ENCODE measurements at regions not wholly inside any gene's neighbourhood (a gene's known extent, or its start where the extent isn't known, plus 50 kb on each side); places are given as distances from the start of the nearest gene placed in this dataset.

DNA sequence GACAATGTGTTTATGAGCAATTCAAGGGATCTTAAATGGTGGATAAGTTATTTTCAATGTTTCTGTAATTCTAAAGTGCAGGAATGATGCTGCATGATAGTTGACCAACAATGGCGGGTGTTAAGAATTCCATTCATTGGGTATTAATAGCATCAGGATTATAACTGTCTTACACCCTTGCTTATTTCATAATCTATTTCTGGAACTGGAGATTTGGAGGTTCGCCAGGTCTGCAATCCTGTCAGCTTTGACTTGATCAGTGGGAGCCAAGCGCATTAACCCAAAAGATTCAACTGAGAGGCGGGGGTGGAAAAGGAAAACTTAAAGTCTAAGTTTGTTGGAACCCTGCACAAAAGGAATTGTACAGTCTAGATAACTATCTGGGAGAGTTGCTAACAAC lies 114.9 kb upstream of the ZEB1 start:
- intact Hi-C loops (cut with DNase I): no loop called here
- H3K27ac ChIP-seq: no peak overlapping the region
- TF ChIP-seq, protein P1, sequence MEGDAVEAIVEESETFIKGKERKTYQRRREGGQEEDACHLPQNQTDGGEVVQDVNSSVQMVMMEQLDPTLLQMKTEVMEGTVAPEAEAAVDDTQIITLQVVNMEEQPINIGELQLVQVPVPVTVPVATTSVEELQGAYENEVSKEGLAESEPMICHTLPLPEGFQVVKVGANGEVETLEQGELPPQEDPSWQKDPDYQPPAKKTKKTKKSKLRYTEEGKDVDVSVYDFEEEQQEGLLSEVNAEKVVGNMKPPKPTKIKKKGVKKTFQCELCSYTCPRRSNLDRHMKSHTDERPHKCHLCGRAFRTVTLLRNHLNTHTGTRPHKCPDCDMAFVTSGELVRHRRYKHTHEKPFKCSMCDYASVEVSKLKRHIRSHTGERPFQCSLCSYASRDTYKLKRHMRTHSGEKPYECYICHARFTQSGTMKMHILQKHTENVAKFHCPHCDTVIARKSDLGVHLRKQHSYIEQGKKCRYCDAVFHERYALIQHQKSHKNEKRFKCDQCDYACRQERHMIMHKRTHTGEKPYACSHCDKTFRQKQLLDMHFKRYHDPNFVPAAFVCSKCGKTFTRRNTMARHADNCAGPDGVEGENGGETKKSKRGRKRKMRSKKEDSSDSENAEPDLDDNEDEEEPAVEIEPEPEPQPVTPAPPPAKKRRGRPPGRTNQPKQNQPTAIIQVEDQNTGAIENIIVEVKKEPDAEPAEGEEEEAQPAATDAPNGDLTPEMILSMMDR (IDR thresholded peaks at IDR 0.05): no peak
- no peak for TF ChIP-seq POLR2A (IDR thresholded peaks at IDR 0.05)
- 64 to 74% (median 68%) methylated on average over 4 of the region's 4 CpGs for WGBS, 4 donors
- no peaks in the 10 kb centered on the region for H3K27me3 ChIP-seq
- no peaks in the 10 kb centered on the region for H3K9me3 ChIP-seq (replicated peaks in 1 of 3)
- DNase-seq: peak in 4 of 7 donors; percentile 20 to 54 (median 25)
- no peak overlapping the region for H3K4me3 ChIP-seq
- no peaks in the 10 kb centered on the region for H3K36me3 ChIP-seq (replicated peaks in 1 of 2)
- H3K4me1 ChIP-seq (replicated peaks in 1 of 2): no peaks in the 10 kb centered on the region

DNA sequence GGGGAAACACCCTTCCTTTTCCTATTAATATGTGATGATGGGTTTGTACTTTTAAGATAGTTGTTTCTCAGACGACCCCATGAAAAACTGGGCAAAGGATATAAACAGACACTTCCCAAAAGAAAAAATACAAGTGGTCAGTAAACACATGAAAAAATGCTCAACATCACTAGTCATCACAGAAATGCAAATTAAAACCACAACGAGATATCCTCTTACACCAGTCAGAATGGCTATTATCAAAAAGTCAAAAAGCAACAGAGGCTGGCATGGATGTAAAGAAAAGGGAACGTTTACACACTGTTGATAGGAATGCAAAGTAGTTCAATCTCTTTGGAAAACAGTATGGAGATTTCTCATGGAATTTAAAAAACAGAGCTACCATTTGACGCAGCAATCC lies 111.4 kb upstream of the ZEB1 start:
- intact Hi-C loops (cut with DNase I): no loop called here
- H3K27me3 ChIP-seq: no peaks in the 10 kb centered on the region
- H3K4me1 ChIP-seq (replicated peaks in 1 of 2): no peaks in the 10 kb centered on the region
- no peaks in the 10 kb centered on the region for H3K9me3 ChIP-seq (replicated peaks in 1 of 3)
- no peak for TF ChIP-seq POLR2A (IDR thresholded peaks at IDR 0.05)
- TF ChIP-seq, protein P1 (IDR thresholded peaks at IDR 0.05): no peak
- DNase-seq: no peak
- no peak overlapping the region for H3K4me3 ChIP-seq
- H3K27ac ChIP-seq: no peak overlapping the region
- 47 to 51% (median 50%) methylated on average over 4 of the region's 4 CpGs for WGBS, 4 donors
- H3K36me3 ChIP-seq (replicated peaks in 1 of 2): no peaks in the 10 kb centered on the region

DNA sequence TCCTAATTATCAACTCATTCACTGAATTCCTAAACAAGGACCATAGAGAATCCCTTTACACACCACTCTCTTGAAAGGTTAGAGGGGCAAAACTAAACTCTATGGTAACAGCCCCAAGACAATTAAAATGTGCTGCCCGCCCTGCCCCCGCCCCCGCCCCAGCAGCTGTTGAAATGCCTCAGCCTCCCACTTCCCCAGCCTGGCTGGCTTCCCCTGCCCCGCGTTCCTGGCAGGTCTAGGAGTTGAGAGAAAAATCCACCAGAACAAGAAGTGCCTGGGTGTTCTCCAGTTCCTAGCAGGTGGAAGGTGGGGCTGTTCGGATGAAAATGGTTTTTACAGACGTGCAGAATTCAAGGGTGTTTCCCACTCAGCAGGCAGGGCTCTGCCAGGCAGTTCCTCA lies 109.5 kb upstream of the ZEB1 start:
- TF ChIP-seq, protein P1 (IDR thresholded peaks at IDR 0.05): no peak
- no peak for TF ChIP-seq POLR2A (IDR thresholded peaks at IDR 0.05)
- no peaks in the 10 kb centered on the region for H3K27me3 ChIP-seq
- intact Hi-C loops (cut with DNase I): no loop called here
- no peaks in the 10 kb centered on the region for H3K36me3 ChIP-seq (replicated peaks in 1 of 2)
- DNase-seq: no peak
- no peak overlapping the region for H3K27ac ChIP-seq
- WGBS, 4 donors: 59 to 81% (median 66%) methylated on average over 4 to 7 of the region's 7 CpGs
- H3K4me3 ChIP-seq: no peak overlapping the region
- H3K4me1 ChIP-seq (replicated peaks in 1 of 2): no peaks in the 10 kb centered on the region
- no peaks in the 10 kb centered on the region for H3K9me3 ChIP-seq (replicated peaks in 1 of 3)

DNA sequence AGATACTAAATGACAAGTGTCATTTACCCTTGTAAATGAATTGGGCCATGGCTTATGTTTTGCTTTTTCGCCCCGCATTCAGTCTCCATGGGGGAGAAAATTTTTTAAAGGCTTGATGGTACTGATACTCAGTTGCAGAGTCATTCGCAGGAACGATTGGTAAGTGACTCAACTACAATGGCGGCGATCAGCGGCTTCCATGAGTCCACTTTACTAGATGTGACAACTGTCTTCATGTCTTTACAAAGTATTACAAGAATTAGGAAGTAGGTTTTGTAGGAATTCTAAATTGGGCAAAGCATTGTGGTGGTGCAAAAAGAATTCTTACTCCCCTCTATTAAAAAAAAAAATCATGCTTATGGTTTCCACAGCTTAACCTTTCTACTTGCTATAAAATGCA lies 108.8 kb upstream of the ZEB1 start:
- no peak overlapping the region for H3K4me3 ChIP-seq
- no peaks in the 10 kb centered on the region for H3K27me3 ChIP-seq
- TF ChIP-seq POLR2A (IDR thresholded peaks at IDR 0.05): no peak
- TF ChIP-seq, protein P1 (IDR thresholded peaks at IDR 0.05): no peak
- 93 to 97% (median 95%) methylated on average over 7 of the region's 7 CpGs for WGBS, 4 donors
- H3K4me1 ChIP-seq (replicated peaks in 1 of 2): no peaks in the 10 kb centered on the region
- H3K36me3 ChIP-seq (replicated peaks in 1 of 2): no peaks in the 10 kb centered on the region
- DNase-seq: no peak
- intact Hi-C loops (cut with DNase I): no loop called here
- H3K9me3 ChIP-seq (replicated peaks in 1 of 3): no peaks in the 10 kb centered on the region
- H3K27ac ChIP-seq: no peak overlapping the region

All from adrenal gland (tissue), 9 donors.